ENCODE measurements at regions not wholly inside any gene's neighbourhood (a gene's known extent, or its start where the extent isn't known, plus 50 kb on each side); places are given as distances from the start of the nearest gene placed in this dataset.

- 97% methylated on average over 4 of the region's 5 CpGs for WGBS (ENCODE audit: insufficient coverage)
Measured at GRCh38 chr2:191476901-191477300, 201.0 kb upstream of the NABP1 start.

GRCh38 chr2:191478799-191479679, 198.9 kb upstream of the NABP1 start:
- Histone ChIP-seq H3K4me3 (ENCODE audit: low read depth, low read length) (no peak overlapping the region), H3K27ac (ENCODE audit: low read depth, low read length) (no peak overlapping the region)
- WGBS (ENCODE audit: insufficient coverage), result 6% methylated on average over 4 of the region's 10 CpGs

More at GRCh38 chr2:191476901-191477300, 201.0 kb upstream of the NABP1 start:
- H3K9me3 ChIP-seq (ENCODE audit: control insufficient read depth, insufficient read depth, low read length), result peaks cover 6% of the 10 kb centered on the region
- no peak for DNase-seq (ENCODE audit: low read depth in 4 of 6, low spot score in 6 of 6)
- H3K27ac ChIP-seq (ENCODE audit: low read depth, low read length), result no peak overlapping the region
- H3K27me3 ChIP-seq (ENCODE audit: control insufficient read depth, insufficient read depth, low read length), result no peaks in the 10 kb centered on the region
- no peak overlapping the region for H3K4me3 ChIP-seq (ENCODE audit: low read depth, low read length)
- H3K4me1 ChIP-seq (ENCODE audit: control insufficient read depth, insufficient read depth, low read length), result peaks cover 6% of the 10 kb centered on the region
- no peaks in the 10 kb centered on the region for H3K36me3 ChIP-seq (ENCODE audit: control insufficient read depth, insufficient read depth, low read length)

GRCh38 chr2:191479680-191480023, 198.3 kb upstream of the NABP1 start:
- Histone ChIP-seq H3K27ac (ENCODE audit: low read depth, low read length) (no peak overlapping the region), H3K4me1 (ENCODE audit: control insufficient read depth, insufficient read depth, low read length) (peaks cover 6% of the 10 kb centered on the region), H3K4me3 (ENCODE audit: low read depth, low read length) (no peak overlapping the region), H3K36me3 (ENCODE audit: control insufficient read depth, insufficient read depth, low read length) (no peaks in the 10 kb centered on the region), H3K27me3 (ENCODE audit: control insufficient read depth, insufficient read depth, low read length) (no peaks in the 10 kb centered on the region), H3K9me3 (ENCODE audit: control insufficient read depth, insufficient read depth, low read length) (peaks cover 12% of the 10 kb centered on the region)
- no peak for DNase-seq (ENCODE audit: low read depth in 4 of 6, low spot score in 6 of 6)
- 20% methylated on average over 4 of the region's 5 CpGs for WGBS (ENCODE audit: insufficient coverage)

More at GRCh38 chr2:191478799-191479679, 198.9 kb upstream of the NABP1 start:
- peak in 4 of 6 donors; percentile 15 to 84 (median 51) for DNase-seq (ENCODE audit: low read depth in 4 of 6, low spot score in 6 of 6)
- Histone ChIP-seq H3K36me3 (ENCODE audit: control insufficient read depth, insufficient read depth, low read length) (no peaks in the 10 kb centered on the region), H3K4me1 (ENCODE audit: control insufficient read depth, insufficient read depth, low read length) (peaks cover 6% of the 10 kb centered on the region), H3K27me3 (ENCODE audit: control insufficient read depth, insufficient read depth, low read length) (no peaks in the 10 kb centered on the region), H3K9me3 (ENCODE audit: control insufficient read depth, insufficient read depth, low read length) (peaks cover 12% of the 10 kb centered on the region)

- Histone ChIP-seq H3K27me3 (ENCODE audit: control insufficient read depth, insufficient read depth, low read length) (no peaks in the 10 kb centered on the region), H3K4me1 (ENCODE audit: control insufficient read depth, insufficient read depth, low read length) (peaks cover 6% of the 10 kb centered on the region), H3K27ac (ENCODE audit: low read depth, low read length) (no peak overlapping the region), H3K9me3 (ENCODE audit: control insufficient read depth, insufficient read depth, low read length) (peaks cover 12% of the 10 kb centered on the region), H3K4me3 (ENCODE audit: low read depth, low read length) (no peak overlapping the region), H3K36me3 (ENCODE audit: control insufficient read depth, insufficient read depth, low read length) (no peaks in the 10 kb centered on the region)
- WGBS (ENCODE audit: insufficient coverage), result no CpG with 5 or more reads among the region's 3 CpGs
- DNase-seq (ENCODE audit: low read depth in 4 of 6, low spot score in 6 of 6), result no peak
Measured at GRCh38 chr2:191481305-191482070, 196.4 kb upstream of the NABP1 start.

- H3K27me3 ChIP-seq (ENCODE audit: control insufficient read depth, insufficient read depth, low read length), result no peaks in the 10 kb centered on the region
- H3K4me3 ChIP-seq (ENCODE audit: low read depth, low read length), result no peak overlapping the region
- no peak for DNase-seq (ENCODE audit: low read depth in 4 of 6, low spot score in 6 of 6)
- H3K36me3 ChIP-seq (ENCODE audit: control insufficient read depth, insufficient read depth, low read length), result no peaks in the 10 kb centered on the region
- peaks cover 6% of the 10 kb centered on the region for H3K4me1 ChIP-seq (ENCODE audit: control insufficient read depth, insufficient read depth, low read length)
- no peak overlapping the region for H3K27ac ChIP-seq (ENCODE audit: low read depth, low read length)
- WGBS (ENCODE audit: insufficient coverage), result 100% methylated on average over 1 of the region's 3 CpGs
- H3K9me3 ChIP-seq (ENCODE audit: control insufficient read depth, insufficient read depth, low read length), result peaks cover 12% of the 10 kb centered on the region
Measured at GRCh38 chr2:191483117-191483516, 194.8 kb upstream of the NABP1 start.

- DNase-seq (ENCODE audit: low read depth in 4 of 6, low spot score in 6 of 6), result no peak
- Histone ChIP-seq H3K36me3 (ENCODE audit: control insufficient read depth, insufficient read depth, low read length) (no peaks in the 10 kb centered on the region), H3K4me3 (ENCODE audit: low read depth, low read length) (no peak overlapping the region), H3K9me3 (ENCODE audit: control insufficient read depth, insufficient read depth, low read length) (peaks cover 6% of the 10 kb centered on the region), H3K4me1 (ENCODE audit: control insufficient read depth, insufficient read depth, low read length) (no peaks in the 10 kb centered on the region), H3K27ac (ENCODE audit: low read depth, low read length) (no peak overlapping the region), H3K27me3 (ENCODE audit: control insufficient read depth, insufficient read depth, low read length) (no peaks in the 10 kb centered on the region)
- WGBS (ENCODE audit: insufficient coverage), result no CpG with 5 or more reads among the region's 3 CpGs
Measured at GRCh38 chr2:191486584-191487320, 191.2 kb upstream of the NABP1 start.

GRCh38 chr2:191488135-191488534, 189.8 kb upstream of the NABP1 start:
- no peak overlapping the region for H3K27ac ChIP-seq (ENCODE audit: low read depth, low read length)
- no peak overlapping the region for H3K4me3 ChIP-seq (ENCODE audit: low read depth, low read length)
- DNase-seq (ENCODE audit: low read depth in 4 of 6, low spot score in 6 of 6), result no peak
- H3K4me1 ChIP-seq (ENCODE audit: control insufficient read depth, insufficient read depth, low read length), result no peaks in the 10 kb centered on the region
- WGBS (ENCODE audit: insufficient coverage), result 83% methylated on average over 7 of the region's 7 CpGs
- H3K9me3 ChIP-seq (ENCODE audit: control insufficient read depth, insufficient read depth, low read length), result peaks cover 4% of the 10 kb centered on the region
- H3K36me3 ChIP-seq (ENCODE audit: control insufficient read depth, insufficient read depth, low read length), result no peaks in the 10 kb centered on the region
- no peaks in the 10 kb centered on the region for H3K27me3 ChIP-seq (ENCODE audit: control insufficient read depth, insufficient read depth, low read length)

- no CpG with 5 or more reads among the region's 2 CpGs for WGBS (ENCODE audit: insufficient coverage)
- Histone ChIP-seq H3K9me3 (ENCODE audit: control insufficient read depth, insufficient read depth, low read length) (no peaks in the 10 kb centered on the region), H3K36me3 (ENCODE audit: control insufficient read depth, insufficient read depth, low read length) (no peaks in the 10 kb centered on the region), H3K27me3 (ENCODE audit: control insufficient read depth, insufficient read depth, low read length) (no peaks in the 10 kb centered on the region), H3K4me3 (ENCODE audit: low read depth, low read length) (no peak overlapping the region), H3K4me1 (ENCODE audit: control insufficient read depth, insufficient read depth, low read length) (no peaks in the 10 kb centered on the region), H3K27ac (ENCODE audit: low read depth, low read length) (no peak overlapping the region)
- DNase-seq (ENCODE audit: low read depth in 4 of 6, low spot score in 6 of 6), result no peak
Measured at GRCh38 chr2:191489177-191489576, 188.8 kb upstream of the NABP1 start.

GRCh38 chr2:191496838-191497237, 181.1 kb upstream of the NABP1 start:
- WGBS (ENCODE audit: insufficient coverage), result 88% methylated on average over 2 of the region's 2 CpGs

More at GRCh38 chr2:191496838-191497237, 181.1 kb upstream of the NABP1 start:
- no peak for DNase-seq (ENCODE audit: low read depth in 4 of 6, low spot score in 6 of 6)
- Histone ChIP-seq H3K9me3 (ENCODE audit: control insufficient read depth, insufficient read depth, low read length) (no peaks in the 10 kb centered on the region), H3K4me1 (ENCODE audit: control insufficient read depth, insufficient read depth, low read length) (peaks cover 14% of the 10 kb centered on the region), H3K27ac (ENCODE audit: low read depth, low read length) (no peak overlapping the region), H3K4me3 (ENCODE audit: low read depth, low read length) (no peak overlapping the region), H3K27me3 (ENCODE audit: control insufficient read depth, insufficient read depth, low read length) (no peaks in the 10 kb centered on the region), H3K36me3 (ENCODE audit: control insufficient read depth, insufficient read depth, low read length) (no peaks in the 10 kb centered on the region)
